ENCODE measurements at regions not wholly inside any gene's neighbourhood (a gene's known extent, or its start where the extent isn't known, plus 50 kb on each side); places are given as distances from the start of the nearest gene placed in this dataset.
"Not testable (repeated sequence)": the region's sequence is repeated elsewhere in the genome, so short reads cannot be mapped to it uniquely, and the experiment has no call there.

DNA sequence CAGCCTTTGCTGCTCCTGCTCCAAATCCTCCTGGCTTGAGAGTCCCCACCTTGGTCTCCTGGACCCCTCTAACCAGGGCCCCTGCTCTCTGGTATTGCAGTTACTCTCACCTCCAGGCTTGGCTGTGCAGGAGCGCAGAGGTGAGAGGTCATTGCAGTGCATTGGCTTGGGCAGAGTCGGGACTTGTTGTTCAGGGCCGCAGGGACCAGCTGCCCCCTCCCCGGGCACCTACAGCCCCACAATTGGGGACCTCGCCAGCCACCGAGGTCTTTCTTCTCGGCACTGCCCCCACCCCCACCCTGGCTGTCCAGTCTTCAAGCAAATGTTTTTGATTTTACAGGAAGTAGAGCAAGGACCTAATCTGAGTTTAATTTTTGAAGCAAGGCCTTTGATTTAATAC is 65.5 kb upstream of the FGF3 start:
- no peak for DNase-seq (ENCODE audit: low read depth)

GRCh38 chr11:69887330-69887729 is 68.1 kb upstream of the FGF3 start:
- no peak for DNase-seq (ENCODE audit: low read depth)

GRCh38 chr11:69887841-69888427 is 68.7 kb upstream of the FGF3 start:
- no peak for DNase-seq (ENCODE audit: low read depth)

- DNase-seq (ENCODE audit: low read depth) = peak; percentile 6
Measured at GRCh38 chr11:69888483-69889181, 69.4 kb upstream of the FGF3 start.

DNA sequence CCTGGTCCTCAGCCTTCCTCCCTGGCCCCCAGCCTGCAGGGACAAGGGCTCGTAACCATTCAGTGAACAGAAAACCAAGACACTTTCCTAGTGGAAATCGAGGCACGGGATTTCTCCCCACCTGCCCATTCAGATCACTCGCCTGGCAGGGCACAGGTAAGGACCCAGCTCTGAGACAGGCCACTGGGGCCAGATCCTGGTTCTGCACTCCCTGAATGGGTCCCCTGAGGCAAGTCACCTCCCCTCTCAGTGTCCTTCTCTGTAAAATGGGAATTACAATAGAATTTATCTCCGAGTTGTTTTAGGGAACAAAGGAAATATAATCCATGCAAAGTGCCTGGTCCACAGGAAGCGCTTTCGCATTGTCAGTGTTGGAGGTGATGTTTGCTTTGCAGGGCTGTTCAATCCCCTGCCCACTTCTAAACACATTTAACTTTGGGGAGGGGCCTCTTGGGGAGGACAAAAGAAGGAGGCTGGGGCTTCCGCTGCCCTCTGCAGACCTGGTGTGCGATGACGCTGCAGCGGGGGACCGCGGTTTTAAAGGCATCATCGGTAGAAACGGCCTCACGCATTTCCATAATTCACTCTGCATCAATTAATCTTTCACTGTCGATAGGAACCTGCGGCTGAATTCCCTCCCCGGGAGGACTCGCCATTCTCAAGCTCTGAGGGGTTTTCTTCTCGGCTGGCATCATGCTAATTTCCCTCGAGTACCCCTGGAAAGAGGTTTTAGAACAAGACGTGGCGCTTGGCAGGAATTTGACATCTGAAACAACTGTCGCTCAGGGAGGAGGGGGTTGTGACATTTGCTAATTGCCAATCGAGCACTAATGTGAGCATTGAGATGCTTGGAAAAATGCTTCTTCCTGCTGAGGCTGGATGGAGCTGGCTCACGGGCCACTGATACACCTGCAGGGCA is 70.4 kb upstream of the FGF3 start:
- no peak for DNase-seq (ENCODE audit: low read depth)

DNA sequence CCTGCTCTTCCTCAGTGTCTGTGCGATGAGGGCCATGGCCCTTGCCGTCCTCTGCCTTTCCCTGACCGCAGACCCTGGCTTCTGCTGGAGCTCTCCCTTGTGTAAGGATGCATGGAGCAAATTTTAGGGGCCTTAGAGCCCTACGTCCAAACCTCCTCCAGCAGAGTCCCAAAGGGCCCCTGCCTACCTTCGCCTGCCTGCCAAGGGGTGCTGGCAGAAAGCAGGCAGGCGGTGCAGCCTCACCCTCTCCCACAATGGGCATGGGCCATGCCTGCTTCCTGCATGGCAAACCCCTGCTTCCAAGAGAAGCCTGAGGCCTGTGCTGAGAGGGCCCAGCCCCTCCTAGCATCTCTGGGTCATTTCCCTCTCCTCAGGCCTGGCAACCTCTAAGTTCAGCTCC is 71.3 kb upstream of the FGF3 start:
- DNase-seq (ENCODE audit: low read depth) = no peak

GRCh38 chr11:69891421-69892236 is 72.4 kb upstream of the FGF3 start:
- DNase-seq (ENCODE audit: low read depth) = no peak

GRCh38 chr11:69892237-69892985 is 73.2 kb upstream of the FGF3 start:
- no peak for DNase-seq (ENCODE audit: low read depth)

GRCh38 chr11:69892986-69893555 is 73.9 kb upstream of the FGF3 start:
- no peak for DNase-seq (ENCODE audit: low read depth)

GRCh38 chr11:69893631-69894030 is 74.4 kb upstream of the FGF3 start:
- DNase-seq (ENCODE audit: low read depth) = no peak

DNA sequence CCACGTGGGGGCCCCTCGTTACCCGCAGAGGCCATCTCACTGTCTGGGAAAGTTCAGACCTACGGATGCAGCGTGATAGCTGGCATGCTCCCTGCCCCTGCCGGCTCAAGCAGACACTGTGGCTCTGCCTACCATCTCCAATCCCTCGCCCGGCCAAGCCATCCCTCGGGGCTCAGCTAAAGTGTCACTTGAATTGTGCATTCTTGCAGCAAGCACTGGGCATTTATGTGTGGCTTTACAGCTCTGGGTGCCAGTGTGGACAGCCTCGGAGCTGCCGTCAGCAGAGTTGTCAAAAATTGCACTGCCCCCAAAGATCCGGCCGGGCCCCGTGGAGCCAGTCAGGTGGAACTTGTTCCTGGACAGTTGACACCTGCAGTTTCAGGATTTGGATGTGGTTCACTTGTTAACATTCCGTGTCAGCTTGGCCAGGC is 75.0 kb upstream of the FGF3 start:
- DNase-seq (ENCODE audit: low read depth) = no peak

DNA sequence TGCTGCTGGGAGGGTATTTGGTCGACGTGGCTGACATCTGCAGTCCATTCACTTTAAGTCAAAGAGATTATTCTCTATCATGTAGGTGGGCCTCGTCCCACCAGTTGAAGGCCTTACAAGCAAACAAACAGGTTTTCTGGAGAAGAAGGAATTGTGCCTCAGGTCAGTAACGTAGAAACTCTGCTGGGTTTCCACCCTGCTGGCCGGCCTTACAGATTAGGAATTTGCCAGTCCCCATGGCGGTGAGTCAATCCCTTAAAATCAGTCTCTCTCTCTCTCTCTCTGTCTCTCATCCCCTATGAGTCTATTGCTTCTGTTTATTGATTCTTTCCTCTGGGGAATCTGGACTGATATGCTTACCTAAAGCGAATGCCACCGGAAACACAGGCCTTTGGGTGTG is 75.4 kb upstream of the FGF3 start:
- DNase-seq (ENCODE audit: low read depth) = no peak

GRCh38 chr11:69896250-69896649 is 77.0 kb upstream of the FGF3 start:
- DNase-seq (ENCODE audit: low read depth) = no peak

DNA sequence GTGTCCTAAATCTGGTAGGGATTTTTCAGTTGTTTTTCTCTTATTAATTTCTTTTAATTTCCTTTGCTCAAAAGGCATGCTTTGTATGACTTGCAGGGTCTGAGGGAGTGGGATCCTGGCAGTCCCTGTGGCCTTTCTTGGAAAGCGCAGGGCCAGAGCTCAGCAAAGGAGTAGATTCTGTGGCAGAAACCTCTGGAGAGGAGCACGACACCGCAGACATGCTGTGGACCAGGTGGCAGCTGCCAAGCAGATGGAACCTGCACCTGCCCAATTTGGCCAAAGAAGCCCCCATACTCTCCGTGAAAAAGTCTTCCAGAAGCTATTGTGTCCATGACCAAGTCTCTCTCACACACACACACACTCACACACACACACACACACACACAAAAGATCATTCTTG is 78.9 kb upstream of the FGF3 start:
- no peak for DNase-seq (ENCODE audit: low read depth)

- no peak for DNase-seq (ENCODE audit: low read depth)
Measured at GRCh38 chr11:69899957-69900821, 81.0 kb upstream of the FGF3 start.

- DNase-seq (ENCODE audit: low read depth) = not testable (repeated sequence)
Measured at GRCh38 chr11:69900822-69901302, 81.6 kb upstream of the FGF3 start.

GRCh38 chr11:69902337-69902736 is 83.1 kb upstream of the FGF3 start:
- DNase-seq (ENCODE audit: low read depth) = no peak

GRCh38 chr11:69903211-69903610 is 84.0 kb upstream of the FGF3 start:
- no peak for DNase-seq (ENCODE audit: low read depth)

DNA sequence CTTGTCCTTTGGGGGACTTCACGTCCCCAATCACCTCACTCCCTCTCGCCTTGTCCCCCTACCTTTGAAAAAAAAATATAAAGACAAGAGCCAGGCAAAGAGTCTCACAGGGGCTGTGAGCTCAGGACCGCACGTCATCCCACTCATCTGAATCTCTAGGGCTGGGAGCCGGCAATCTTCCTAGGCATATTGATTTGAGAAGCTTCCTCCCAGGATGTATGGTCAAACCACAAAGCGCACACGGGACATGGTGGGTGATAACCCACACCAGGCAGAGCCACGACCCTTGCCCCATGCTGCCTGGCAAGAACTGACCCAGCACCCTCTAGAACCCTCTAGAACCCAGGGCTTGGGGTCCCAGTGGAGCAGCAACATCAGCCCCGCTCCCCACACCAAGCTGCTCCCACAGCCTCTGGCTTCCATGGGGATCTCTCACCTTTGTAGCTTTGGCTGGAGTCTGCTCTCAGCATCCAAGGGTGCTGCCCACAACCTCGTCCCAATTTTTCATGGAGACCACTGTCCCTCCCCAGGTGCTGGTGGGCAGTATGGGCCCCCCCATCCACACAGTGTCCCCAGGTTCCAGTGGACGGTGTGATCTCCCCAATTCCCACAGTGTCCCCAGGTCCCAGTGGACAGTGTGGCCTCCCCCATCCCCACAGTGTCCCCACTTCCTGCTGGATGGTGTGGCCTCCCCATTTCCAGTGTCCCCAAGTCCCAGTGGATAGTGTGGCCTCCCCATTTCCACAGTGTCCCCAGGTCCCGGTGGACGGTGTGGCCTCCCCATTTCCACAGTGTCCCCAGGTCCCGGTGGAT is 85.2 kb upstream of the FGF3 start:
- DNase-seq (ENCODE audit: low read depth) = no peak

All from forelimb muscle (tissue), 1 donor.